Non-pigmented ciliary epithelial cell (primary cell): ENCODE measurements at regions not wholly inside any gene's neighbourhood (a gene's known extent, or its start where the extent isn't known, plus 50 kb on each side); places are given as distances from the start of the nearest gene placed in this dataset.
"Not testable (repeated sequence)": the region's sequence is repeated elsewhere in the genome, so short reads cannot be mapped to it uniquely, and the experiment has no call there.

Experiments used
- DNase-seq: peaks from one replicate; pipeline ENCODE4 v3.0.0-alpha.2; 2010; ENCODE audit warnings: low read depth

GRCh38 chr7:114364151-114364550, 50.5 kb upstream of the FOXP2 start:
- no peak for DNase-seq

DNA sequence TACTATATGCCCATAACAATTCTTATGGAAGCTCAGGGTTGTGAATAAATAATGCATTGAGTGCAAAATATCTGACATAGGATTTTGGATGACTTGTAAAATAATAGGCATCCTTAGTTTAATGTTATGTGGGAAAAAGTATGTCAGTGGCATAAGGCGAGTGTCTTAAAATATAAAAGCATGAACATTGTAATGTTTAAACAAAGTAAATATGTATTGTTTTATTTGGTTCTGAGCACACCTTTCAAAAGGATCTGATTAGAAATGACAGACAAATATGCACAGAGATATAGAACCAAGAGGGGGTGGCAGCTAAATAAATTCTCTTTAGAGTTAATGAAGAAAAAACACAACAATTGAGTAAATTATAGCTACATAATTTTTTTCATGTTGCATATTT, 51.3 kb upstream of the FOXP2 start:
- no peak for DNase-seq

- DNase-seq = no peak
These were observed 55.7 kb upstream of the FOXP2 start for GRCh38 chr7:114358911-114359310.

DNA sequence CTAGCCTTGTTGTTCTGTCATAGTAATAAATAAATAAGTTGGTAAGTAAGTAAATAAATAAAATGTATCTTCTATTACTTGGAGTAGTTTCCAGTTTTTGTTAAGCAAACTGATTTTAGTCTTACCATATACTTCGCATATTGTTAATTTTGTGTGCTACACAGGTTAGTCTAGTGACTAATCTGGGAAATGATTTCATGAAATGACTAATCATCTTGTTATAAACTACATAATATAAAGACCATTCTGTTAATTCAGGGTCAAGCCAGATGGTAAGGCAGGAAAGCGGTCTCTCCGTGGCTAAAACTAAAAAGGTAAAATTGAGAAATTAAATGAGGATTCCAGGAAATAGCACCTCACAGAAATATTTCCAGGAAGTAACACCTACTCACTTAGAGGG, 58.5 kb upstream of the FOXP2 start:
- DNase-seq = peak; percentile 1

DNA sequence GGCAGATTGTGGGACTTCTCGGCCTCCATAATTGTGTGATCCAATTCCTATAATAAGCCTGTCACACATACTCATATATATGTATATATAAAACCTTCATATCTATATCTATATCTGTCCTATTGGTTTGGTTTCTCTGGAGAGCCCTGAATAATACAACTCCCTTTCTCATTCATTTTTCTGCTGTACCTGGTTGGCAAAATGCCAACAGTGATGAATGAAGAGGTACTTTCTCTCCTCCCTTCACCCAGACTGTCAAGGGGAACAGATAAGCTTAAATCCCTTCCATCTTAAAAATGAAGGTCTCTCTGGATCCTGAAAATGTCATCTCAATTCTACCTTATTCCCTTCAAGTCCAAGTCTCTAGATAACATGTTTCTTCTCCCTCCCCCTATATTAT, 60.3 kb upstream of the FOXP2 start:
- no peak for DNase-seq

DNA sequence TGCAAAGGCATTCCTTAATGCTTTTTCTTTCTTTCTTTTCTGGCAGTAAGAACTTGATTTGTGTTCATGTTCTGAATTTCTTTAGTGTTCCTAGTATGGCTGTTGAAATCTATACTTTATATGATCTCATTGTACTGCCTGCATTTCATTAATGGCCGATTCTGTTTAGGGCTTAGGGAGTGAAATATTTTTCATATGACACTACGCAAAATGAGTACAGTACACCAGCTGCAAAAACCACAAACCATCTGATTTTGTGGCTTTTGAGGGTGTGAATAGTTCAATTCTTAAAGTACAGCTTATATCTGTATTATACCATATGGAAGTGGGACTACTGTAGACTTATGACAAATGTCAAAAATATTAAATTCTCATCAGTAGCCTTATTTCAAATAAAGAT, 69.1 kb upstream of the FOXP2 start:
- peak; percentile 36 for DNase-seq

DNA sequence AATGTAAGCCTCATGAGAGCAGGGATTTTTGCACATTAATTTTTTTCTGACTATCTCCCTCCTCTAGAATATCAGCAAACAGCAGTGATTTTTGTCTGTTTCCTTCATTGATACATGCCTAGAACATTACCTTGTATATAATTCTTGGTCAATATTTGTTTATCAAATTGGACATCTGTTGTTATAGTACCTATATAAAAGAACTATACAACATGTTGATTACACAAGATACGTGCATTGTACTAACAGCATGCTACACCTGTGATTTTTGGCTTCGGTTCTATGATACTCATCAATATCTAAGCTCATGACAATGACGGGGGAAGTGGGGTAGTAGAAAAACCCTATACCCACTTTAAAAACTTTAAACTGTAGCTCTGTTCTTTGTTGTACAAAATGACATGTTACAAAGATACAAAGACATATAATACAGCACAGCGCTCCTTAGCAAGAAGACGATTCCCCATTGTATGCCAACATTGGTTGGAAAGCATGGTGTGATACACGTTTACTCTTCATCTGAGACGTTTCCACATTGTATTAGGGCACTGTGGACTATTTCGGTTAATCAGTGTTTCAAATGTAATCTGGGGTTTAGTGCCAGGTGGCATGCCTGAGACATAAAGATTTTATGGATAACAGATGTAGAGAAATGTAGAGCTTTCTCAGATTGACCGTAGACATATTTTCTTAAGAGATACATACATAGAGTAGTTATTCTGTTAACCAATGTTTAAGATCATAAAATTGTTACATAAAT, 70.5 kb upstream of the FOXP2 start:
- no peak for DNase-seq

DNA sequence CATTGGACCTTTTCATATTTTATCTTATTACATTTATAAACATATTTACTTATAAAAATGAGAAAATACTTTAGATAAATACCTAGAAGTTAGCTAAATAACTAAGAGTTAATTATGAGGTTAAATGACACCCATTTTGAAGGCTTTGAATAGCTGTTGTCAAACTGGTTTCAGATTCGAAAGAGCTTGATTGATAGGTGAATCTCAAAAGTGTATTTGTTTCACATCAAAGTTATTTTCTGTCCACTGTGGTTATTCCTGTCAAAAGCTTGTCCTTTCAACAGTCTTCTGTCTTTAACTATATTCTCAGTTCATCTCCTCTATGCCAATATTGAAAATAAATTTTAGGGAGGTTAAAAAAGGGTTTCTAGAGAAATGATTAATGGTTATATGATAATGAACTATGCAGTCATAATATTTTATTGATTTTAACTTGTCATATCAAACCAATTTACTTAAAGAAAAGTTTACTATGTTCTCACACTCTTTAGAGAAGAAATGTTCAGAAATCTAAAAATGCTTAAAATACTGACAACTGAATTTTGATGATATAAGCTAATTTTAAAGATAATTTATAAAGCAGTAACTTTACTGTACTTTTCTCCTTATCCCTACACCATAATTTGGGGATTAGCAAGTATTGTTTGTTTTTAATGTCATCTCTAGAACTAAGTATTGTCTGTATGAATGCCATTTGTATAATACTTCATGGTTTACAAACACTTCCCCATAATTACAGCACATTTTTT, 72.0 kb upstream of the FOXP2 start:
- no peak for DNase-seq

DNA sequence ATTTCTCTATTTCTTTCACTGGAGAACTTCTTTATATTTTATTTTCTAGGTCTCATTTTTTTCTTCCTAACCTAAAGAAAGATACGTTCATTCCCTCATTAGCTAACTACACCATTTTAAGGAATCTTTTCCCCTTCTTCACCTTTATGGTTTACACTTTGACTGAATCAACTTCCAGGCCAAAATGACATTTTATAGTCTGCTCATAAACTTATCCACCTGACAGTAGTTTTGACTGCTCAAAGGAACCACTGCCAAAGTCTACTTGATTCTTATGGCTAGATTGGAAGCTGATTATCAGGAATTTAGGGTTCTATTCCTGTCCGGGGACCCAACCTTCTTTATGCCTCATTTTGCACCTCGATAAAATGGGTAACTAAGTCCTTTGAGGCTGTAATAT, 73.0 kb upstream of the FOXP2 start:
- DNase-seq = no peak

- DNase-seq = no peak
These were observed 79.6 kb upstream of the FOXP2 start for GRCh38 chr7:114334989-114335388.

- DNase-seq = not testable (repeated sequence)
These were observed 85.2 kb upstream of the FOXP2 start for GRCh38 chr7:114329458-114329857.

DNA sequence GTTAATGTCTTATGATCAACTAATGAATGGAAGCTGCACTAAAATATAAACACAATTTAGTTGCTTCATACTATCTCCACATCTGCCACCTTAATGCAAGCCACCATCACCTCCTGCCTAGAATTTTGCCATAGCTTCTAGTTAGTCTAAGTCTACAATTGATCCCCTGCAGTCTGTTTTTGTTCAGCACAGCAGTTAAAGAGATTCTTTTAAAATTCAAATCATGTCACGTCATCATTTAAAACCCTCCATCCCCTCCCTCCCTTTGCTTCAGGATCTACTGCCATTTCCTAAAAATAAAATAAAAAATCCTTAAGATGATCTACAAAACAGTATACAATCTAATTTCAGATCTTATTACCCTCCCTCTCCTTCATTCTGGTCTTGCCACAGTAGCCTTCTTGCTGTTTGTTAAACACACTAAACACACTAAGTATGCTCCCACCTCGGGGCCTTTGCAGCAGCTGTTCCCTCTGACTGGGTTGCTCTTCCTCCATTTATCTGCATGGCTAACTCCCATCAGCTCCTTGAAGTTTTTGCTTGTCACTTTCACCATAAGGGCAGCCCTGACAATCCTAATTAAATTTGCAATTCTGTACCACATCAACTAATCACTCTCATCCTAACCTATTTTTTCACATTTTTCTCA, 97.0 kb upstream of the FOXP2 start:
- DNase-seq = no peak

- DNase-seq = no peak
These were observed 102.0 kb upstream of the FOXP2 start for GRCh38 chr7:114312649-114313048.

DNA sequence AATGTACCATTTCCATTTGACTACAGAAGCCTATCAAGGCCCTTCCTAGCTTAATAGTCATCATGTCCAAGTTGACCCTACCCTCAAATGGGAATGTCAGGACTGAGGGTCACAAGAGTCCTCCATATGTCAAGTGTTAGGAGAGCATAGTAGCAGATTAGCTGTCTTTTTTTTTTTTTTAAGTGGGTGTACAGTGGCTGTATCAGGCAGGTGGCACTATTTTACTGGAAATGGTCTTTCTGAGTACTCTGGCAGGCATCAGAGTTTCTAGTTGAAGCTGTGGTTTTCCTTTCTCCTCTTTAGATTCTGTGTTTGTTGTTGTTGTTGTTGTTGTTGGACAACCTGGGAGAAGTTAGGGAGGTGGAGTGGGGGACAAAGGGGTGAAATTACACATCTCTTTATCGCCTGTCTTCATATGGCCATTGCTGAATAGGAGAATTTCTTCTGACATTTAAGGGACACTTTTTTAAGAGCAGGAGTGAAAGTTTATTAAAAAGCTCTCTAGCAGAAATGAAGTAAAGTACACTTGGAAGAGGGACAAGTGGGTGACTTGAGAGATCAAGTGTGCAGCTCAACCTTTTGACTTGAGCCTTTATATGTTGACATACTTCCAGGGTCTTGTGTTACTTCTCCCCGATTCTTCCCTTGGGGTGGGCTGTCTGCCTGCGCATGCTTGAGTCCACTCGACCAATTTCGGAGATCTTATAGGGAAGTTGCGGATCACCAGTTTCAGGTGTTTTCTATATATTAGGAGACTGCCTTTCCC, 104.1 kb upstream of the FOXP2 start:
- DNase-seq = no peak

GRCh38 chr7:114309729-114310128, 104.9 kb upstream of the FOXP2 start:
- no peak for DNase-seq

DNA sequence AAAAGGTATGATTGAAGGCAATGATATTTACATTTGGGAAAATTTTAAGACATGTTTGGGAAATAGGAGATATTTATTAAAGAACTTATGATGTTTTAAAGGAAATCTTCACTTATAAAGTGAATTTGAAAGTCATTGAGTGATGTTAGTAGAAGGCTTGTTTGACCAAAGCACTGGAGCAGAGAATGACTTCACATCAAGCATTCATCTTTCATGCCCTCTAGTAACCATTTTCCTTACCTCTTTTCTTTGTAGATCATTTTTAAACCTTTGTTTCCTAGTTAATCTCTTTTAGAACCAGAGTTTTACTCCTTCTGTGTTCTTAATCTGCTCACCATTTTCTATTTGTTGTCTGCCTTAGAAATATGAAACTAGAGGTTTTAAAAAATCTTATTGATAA, 111.3 kb upstream of the FOXP2 start:
- no peak for DNase-seq

DNA sequence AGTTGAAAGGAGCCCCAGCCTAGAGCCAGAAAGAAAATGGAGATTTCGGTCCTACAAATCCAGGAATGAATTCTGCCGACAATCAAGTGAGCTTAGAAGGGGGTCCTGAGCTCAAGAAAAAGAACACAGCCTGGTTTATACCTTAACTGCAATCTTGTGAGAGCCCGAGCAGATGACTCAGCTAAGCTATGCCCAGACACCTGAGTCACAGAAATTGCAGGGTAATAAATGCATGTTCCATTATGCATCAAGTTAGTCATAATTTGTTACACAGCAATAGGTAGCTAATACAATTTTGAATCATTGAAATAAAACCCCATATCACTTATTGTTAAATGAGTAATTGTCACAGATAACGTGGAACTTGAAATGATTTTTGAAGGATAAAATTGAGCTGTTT, 111.8 kb upstream of the FOXP2 start:
- no peak for DNase-seq

- no peak for DNase-seq
These were observed 116.6 kb upstream of the FOXP2 start for GRCh38 chr7:114298011-114298410.

DNA sequence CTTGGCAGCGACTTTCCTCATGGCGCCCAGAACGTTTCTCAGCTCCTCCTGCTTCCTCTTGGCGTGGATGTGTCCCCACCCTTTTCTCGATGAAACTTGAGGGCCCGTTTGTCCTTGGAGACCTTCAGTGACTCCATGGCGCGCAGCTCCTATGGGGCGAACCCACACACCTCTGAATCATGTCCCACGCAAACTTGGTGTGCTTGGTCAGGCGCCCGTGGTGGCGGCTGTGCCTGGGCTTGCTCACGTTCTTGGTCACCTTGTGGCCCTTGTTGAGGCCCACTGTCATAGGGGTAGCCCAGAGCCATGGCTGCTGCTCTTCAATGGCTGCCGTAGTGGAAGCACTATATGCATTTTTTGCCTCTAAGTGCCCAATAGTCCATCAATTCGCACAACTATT, 117.5 kb upstream of the FOXP2 start:
- DNase-seq = no peak

DNA sequence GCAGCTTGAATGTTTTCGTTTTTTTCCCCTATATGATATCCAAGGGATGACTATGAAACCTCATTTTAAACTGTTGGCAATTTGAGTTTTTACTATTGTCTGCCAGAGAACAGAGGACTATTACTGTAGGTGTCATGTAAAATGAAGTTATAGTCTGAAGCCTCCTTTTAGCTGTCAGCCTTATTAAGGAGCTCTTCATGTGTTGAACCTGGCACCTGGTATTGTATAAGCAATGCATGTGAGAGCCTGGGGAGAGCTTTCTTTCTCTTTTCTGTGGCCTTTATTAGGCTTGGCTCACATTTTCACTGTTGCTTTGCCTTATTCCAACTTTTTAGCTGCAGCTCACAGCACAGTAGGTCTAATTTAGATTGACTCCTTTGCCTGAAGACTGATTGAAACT, 119.1 kb upstream of the FOXP2 start:
- DNase-seq = no peak

DNA sequence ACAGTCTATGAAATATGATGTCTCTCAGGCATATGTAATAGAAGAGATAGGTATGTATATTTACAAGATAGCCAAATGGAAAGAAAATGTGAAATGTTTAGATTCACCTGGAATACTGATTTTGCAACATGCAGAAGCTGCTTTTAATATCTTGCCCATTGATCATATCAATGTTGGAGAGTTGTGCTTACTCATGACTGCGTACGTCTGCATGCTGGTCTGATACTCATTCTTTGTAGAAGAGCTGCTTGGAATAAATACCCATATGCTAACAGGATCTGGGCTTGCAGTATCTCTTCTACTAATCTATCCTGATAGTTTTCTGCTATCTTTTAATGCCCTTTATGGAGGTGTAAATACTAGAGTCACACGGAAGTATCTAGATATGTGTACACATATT, 120.6 kb upstream of the FOXP2 start:
- no peak for DNase-seq

DNA sequence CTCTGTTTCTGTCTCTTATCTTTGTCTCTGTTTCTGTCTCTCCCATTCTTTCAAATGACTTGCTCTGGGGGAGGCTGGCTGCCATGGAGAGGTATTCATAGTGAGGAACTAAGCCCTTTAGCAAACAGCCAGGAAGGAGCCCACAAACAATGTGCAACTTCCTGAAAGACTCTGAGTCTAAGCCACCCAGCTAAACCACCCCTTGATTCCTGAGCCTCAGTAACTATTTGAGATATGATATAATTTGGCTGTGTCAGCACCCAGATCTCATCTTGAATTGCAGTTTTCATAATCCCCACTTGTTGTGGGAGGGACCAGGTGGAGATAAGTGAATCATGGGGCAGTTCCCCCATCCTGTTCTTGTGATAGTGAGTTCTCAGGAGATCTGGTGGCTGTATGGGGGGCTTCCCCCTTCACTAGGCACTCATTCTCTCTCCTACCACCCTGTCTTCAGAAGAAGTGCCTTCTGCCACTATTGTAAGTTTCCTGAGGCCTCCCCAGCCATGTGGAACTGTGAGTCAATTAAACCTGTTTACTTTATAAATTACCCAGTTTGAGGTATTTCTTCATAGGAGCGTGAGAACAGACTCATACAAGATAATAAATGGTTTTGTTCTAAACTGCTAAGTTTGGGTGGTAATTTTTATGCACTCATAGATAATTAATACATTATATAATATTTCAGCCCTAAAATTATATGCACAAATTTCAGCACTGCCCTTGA, 121.2 kb upstream of the FOXP2 start:
- no peak for DNase-seq
